ENCODE measurements at regions not wholly inside any gene's neighbourhood (a gene's known extent, or its start where the extent isn't known, plus 50 kb on each side); places are given as distances from the start of the nearest gene placed in this dataset.

DNA sequence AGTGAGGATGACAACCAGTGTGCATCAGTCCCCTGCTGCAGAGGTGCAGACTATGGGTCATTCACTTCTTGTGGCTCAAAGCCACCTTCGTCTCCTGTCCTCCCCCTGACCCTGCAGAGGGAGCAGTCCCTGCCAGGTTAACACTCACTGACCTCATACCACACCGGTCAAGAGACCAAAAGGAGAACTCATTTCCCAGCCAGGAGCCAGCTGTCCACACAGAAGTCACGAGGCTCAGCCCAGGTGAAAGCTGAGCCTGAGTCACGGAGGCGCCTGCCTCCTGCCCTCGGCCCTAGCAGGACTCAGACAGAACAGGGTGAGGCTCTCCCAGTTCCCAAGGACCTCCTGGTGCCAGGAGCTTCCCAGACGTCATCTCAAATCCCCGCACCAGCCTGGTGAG, 103.7 kb downstream of the MN1 start:
- no peaks in the 10 kb centered on the region for H3K27me3 ChIP-seq
- intact Hi-C loops (cut with DNase I), result no loop called here
- no peaks in the 10 kb centered on the region for H3K9me3 ChIP-seq
- H3K27ac ChIP-seq, result no peak overlapping the region
- H3K4me1 ChIP-seq, result no peaks in the 10 kb centered on the region
- no peaks in the 10 kb centered on the region for H3K36me3 ChIP-seq
- no peak for TF ChIP-seq CTCF (IDR thresholded peaks at IDR 0.05)
- no peak overlapping the region for H3K4me3 ChIP-seq
- no peak for DNase-seq (ENCODE audit: low spot score in 2 of 2)
